ENCODE measurements at regions not wholly inside any gene's neighbourhood (a gene's known extent, or its start where the extent isn't known, plus 50 kb on each side); places are given as distances from the start of the nearest gene placed in this dataset.

- H3K27me3 ChIP-seq (ENCODE audit: control insufficient read depth in 1 of 2, insufficient read depth in 2 of 2, low read length in 2 of 2), result no peaks in the 10 kb centered on the region
- no peak overlapping the region for H3K4me3 ChIP-seq (ENCODE audit: low read depth in 1 of 2, low read length in 2 of 2)
- no peaks in the 10 kb centered on the region for H3K4me1 ChIP-seq (ENCODE audit: control insufficient read depth in 1 of 2, insufficient read depth in 2 of 2, low read length in 2 of 2)
- no peak overlapping the region for H3K9ac ChIP-seq (ENCODE audit: low read depth in 1 of 2, low read length in 2 of 2)
- no peaks in the 10 kb centered on the region for H3K9me3 ChIP-seq (ENCODE audit: control insufficient read depth in 1 of 2, low read length in 2 of 2)
- no peak overlapping the region for H3K27ac ChIP-seq (ENCODE audit: low read depth, low read length)
- no peaks in the 10 kb centered on the region for H3K36me3 ChIP-seq (ENCODE audit: control insufficient read depth in 1 of 2, insufficient read depth in 2 of 2, low read length in 2 of 2)
These were observed 908.0 kb upstream of the SORCS1 start for GRCh38 chr10:108072466-108072865.

- Histone ChIP-seq H3K9ac (ENCODE audit: low read depth in 1 of 2, low read length in 2 of 2) (no peak overlapping the region), H3K9me3 (ENCODE audit: control insufficient read depth in 1 of 2, low read length in 2 of 2) (no peaks in the 10 kb centered on the region), H3K4me3 (ENCODE audit: low read depth in 1 of 2, low read length in 2 of 2) (no peak overlapping the region), H3K27me3 (ENCODE audit: control insufficient read depth in 1 of 2, insufficient read depth in 2 of 2, low read length in 2 of 2) (no peaks in the 10 kb centered on the region), H3K4me1 (ENCODE audit: control insufficient read depth in 1 of 2, insufficient read depth in 2 of 2, low read length in 2 of 2) (no peaks in the 10 kb centered on the region), H3K36me3 (ENCODE audit: control insufficient read depth in 1 of 2, insufficient read depth in 2 of 2, low read length in 2 of 2) (no peaks in the 10 kb centered on the region), H3K27ac (ENCODE audit: low read depth, low read length) (no peak overlapping the region)
These were observed 906.3 kb upstream of the SORCS1 start for GRCh38 chr10:108070789-108071188.

GRCh38 chr10:108069096-108069495 lies 904.6 kb upstream of the SORCS1 start:
- no peaks in the 10 kb centered on the region for H3K36me3 ChIP-seq (ENCODE audit: control insufficient read depth in 1 of 2, insufficient read depth in 2 of 2, low read length in 2 of 2)
- H3K9ac ChIP-seq (ENCODE audit: low read depth in 1 of 2, low read length in 2 of 2), result no peak overlapping the region
- no peak overlapping the region for H3K4me3 ChIP-seq (ENCODE audit: low read depth in 1 of 2, low read length in 2 of 2)
- H3K9me3 ChIP-seq (ENCODE audit: control insufficient read depth in 1 of 2, low read length in 2 of 2), result no peaks in the 10 kb centered on the region
- no peaks in the 10 kb centered on the region for H3K4me1 ChIP-seq (ENCODE audit: control insufficient read depth in 1 of 2, insufficient read depth in 2 of 2, low read length in 2 of 2)
- no peak overlapping the region for H3K27ac ChIP-seq (ENCODE audit: low read depth, low read length)
- H3K27me3 ChIP-seq (ENCODE audit: control insufficient read depth in 1 of 2, insufficient read depth in 2 of 2, low read length in 2 of 2), result no peaks in the 10 kb centered on the region

GRCh38 chr10:108064746-108065260 lies 900.3 kb upstream of the SORCS1 start:
- no peaks in the 10 kb centered on the region for H3K4me1 ChIP-seq (ENCODE audit: control insufficient read depth in 1 of 2, insufficient read depth in 2 of 2, low read length in 2 of 2)
- no peak overlapping the region for H3K27ac ChIP-seq (ENCODE audit: low read depth, low read length)
- H3K36me3 ChIP-seq (ENCODE audit: control insufficient read depth in 1 of 2, insufficient read depth in 2 of 2, low read length in 2 of 2), result no peaks in the 10 kb centered on the region
- H3K9me3 ChIP-seq (ENCODE audit: control insufficient read depth in 1 of 2, low read length in 2 of 2), result no peaks in the 10 kb centered on the region
- no peaks in the 10 kb centered on the region for H3K27me3 ChIP-seq (ENCODE audit: control insufficient read depth in 1 of 2, insufficient read depth in 2 of 2, low read length in 2 of 2)
- no peak overlapping the region for H3K9ac ChIP-seq (ENCODE audit: low read depth in 1 of 2, low read length in 2 of 2)
- no peak overlapping the region for H3K4me3 ChIP-seq (ENCODE audit: low read depth in 1 of 2, low read length in 2 of 2)

- Histone ChIP-seq H3K36me3 (ENCODE audit: control insufficient read depth in 1 of 2, insufficient read depth in 2 of 2, low read length in 2 of 2) (no peaks in the 10 kb centered on the region), H3K4me1 (ENCODE audit: control insufficient read depth in 1 of 2, insufficient read depth in 2 of 2, low read length in 2 of 2) (no peaks in the 10 kb centered on the region)
These were observed 895.7 kb upstream of the SORCS1 start for GRCh38 chr10:108060246-108060645.

GRCh38 chr10:108055506-108055905 lies 891.0 kb upstream of the SORCS1 start:
- Histone ChIP-seq H3K36me3 (ENCODE audit: control insufficient read depth in 1 of 2, insufficient read depth in 2 of 2, low read length in 2 of 2) (no peaks in the 10 kb centered on the region), H3K9me3 (ENCODE audit: control insufficient read depth in 1 of 2, low read length in 2 of 2) (no peaks in the 10 kb centered on the region), H3K4me1 (ENCODE audit: control insufficient read depth in 1 of 2, insufficient read depth in 2 of 2, low read length in 2 of 2) (no peaks in the 10 kb centered on the region), H3K27ac (ENCODE audit: low read depth, low read length) (no peak overlapping the region), H3K4me3 (ENCODE audit: low read depth in 1 of 2, low read length in 2 of 2) (no peak overlapping the region), H3K9ac (ENCODE audit: low read depth in 1 of 2, low read length in 2 of 2) (no peak overlapping the region), H3K27me3 (ENCODE audit: control insufficient read depth in 1 of 2, insufficient read depth in 2 of 2, low read length in 2 of 2) (no peaks in the 10 kb centered on the region)

More at GRCh38 chr10:108060246-108060645, 895.7 kb upstream of the SORCS1 start:
- Histone ChIP-seq H3K27me3 (ENCODE audit: control insufficient read depth in 1 of 2, insufficient read depth in 2 of 2, low read length in 2 of 2) (no peaks in the 10 kb centered on the region), H3K27ac (ENCODE audit: low read depth, low read length) (no peak overlapping the region), H3K4me3 (ENCODE audit: low read depth in 1 of 2, low read length in 2 of 2) (no peak overlapping the region), H3K9ac (ENCODE audit: low read depth in 1 of 2, low read length in 2 of 2) (no peak overlapping the region), H3K9me3 (ENCODE audit: control insufficient read depth in 1 of 2, low read length in 2 of 2) (no peaks in the 10 kb centered on the region)

GRCh38 chr10:108052981-108053380 lies 888.5 kb upstream of the SORCS1 start:
- no peak overlapping the region for H3K9ac ChIP-seq (ENCODE audit: low read depth in 1 of 2, low read length in 2 of 2)
- no peaks in the 10 kb centered on the region for H3K27me3 ChIP-seq (ENCODE audit: control insufficient read depth in 1 of 2, insufficient read depth in 2 of 2, low read length in 2 of 2)
- no peaks in the 10 kb centered on the region for H3K9me3 ChIP-seq (ENCODE audit: control insufficient read depth in 1 of 2, low read length in 2 of 2)
- H3K4me1 ChIP-seq (ENCODE audit: control insufficient read depth in 1 of 2, insufficient read depth in 2 of 2, low read length in 2 of 2), result no peaks in the 10 kb centered on the region
- no peaks in the 10 kb centered on the region for H3K36me3 ChIP-seq (ENCODE audit: control insufficient read depth in 1 of 2, insufficient read depth in 2 of 2, low read length in 2 of 2)
- no peak overlapping the region for H3K4me3 ChIP-seq (ENCODE audit: low read depth in 1 of 2, low read length in 2 of 2)
- H3K27ac ChIP-seq (ENCODE audit: low read depth, low read length), result no peak overlapping the region

- H3K9me3 ChIP-seq (ENCODE audit: control insufficient read depth in 1 of 2, low read length in 2 of 2), result no peaks in the 10 kb centered on the region
- H3K27me3 ChIP-seq (ENCODE audit: control insufficient read depth in 1 of 2, insufficient read depth in 2 of 2, low read length in 2 of 2), result no peaks in the 10 kb centered on the region
- no peak overlapping the region for H3K4me3 ChIP-seq (ENCODE audit: low read depth in 1 of 2, low read length in 2 of 2)
- H3K27ac ChIP-seq (ENCODE audit: low read depth, low read length), result no peak overlapping the region
- no peak overlapping the region for H3K9ac ChIP-seq (ENCODE audit: low read depth in 1 of 2, low read length in 2 of 2)
- H3K36me3 ChIP-seq (ENCODE audit: control insufficient read depth in 1 of 2, insufficient read depth in 2 of 2, low read length in 2 of 2), result no peaks in the 10 kb centered on the region
- H3K4me1 ChIP-seq (ENCODE audit: control insufficient read depth in 1 of 2, insufficient read depth in 2 of 2, low read length in 2 of 2), result no peaks in the 10 kb centered on the region
These were observed 886.7 kb upstream of the SORCS1 start for GRCh38 chr10:108051218-108051617.

- H3K36me3 ChIP-seq (ENCODE audit: control insufficient read depth in 1 of 2, insufficient read depth in 2 of 2, low read length in 2 of 2), result no peaks in the 10 kb centered on the region
- H3K4me1 ChIP-seq (ENCODE audit: control insufficient read depth in 1 of 2, insufficient read depth in 2 of 2, low read length in 2 of 2), result no peaks in the 10 kb centered on the region
- H3K27me3 ChIP-seq (ENCODE audit: control insufficient read depth in 1 of 2, insufficient read depth in 2 of 2, low read length in 2 of 2), result no peaks in the 10 kb centered on the region
- H3K4me3 ChIP-seq (ENCODE audit: low read depth in 1 of 2, low read length in 2 of 2), result no peak overlapping the region
- H3K9ac ChIP-seq (ENCODE audit: low read depth in 1 of 2, low read length in 2 of 2), result no peak overlapping the region
- H3K27ac ChIP-seq (ENCODE audit: low read depth, low read length), result no peak overlapping the region
- no peaks in the 10 kb centered on the region for H3K9me3 ChIP-seq (ENCODE audit: control insufficient read depth in 1 of 2, low read length in 2 of 2)
These were observed 886.1 kb upstream of the SORCS1 start for GRCh38 chr10:108050626-108051025.

- Histone ChIP-seq H3K4me3 (ENCODE audit: low read depth in 1 of 2, low read length in 2 of 2) (no peak overlapping the region), H3K27ac (ENCODE audit: low read depth, low read length) (no peak overlapping the region), H3K9ac (ENCODE audit: low read depth in 1 of 2, low read length in 2 of 2) (no peak overlapping the region), H3K4me1 (ENCODE audit: control insufficient read depth in 1 of 2, insufficient read depth in 2 of 2, low read length in 2 of 2) (no peaks in the 10 kb centered on the region), H3K27me3 (ENCODE audit: control insufficient read depth in 1 of 2, insufficient read depth in 2 of 2, low read length in 2 of 2) (no peaks in the 10 kb centered on the region), H3K9me3 (ENCODE audit: control insufficient read depth in 1 of 2, low read length in 2 of 2) (no peaks in the 10 kb centered on the region), H3K36me3 (ENCODE audit: control insufficient read depth in 1 of 2, insufficient read depth in 2 of 2, low read length in 2 of 2) (no peaks in the 10 kb centered on the region)
These were observed 885.2 kb upstream of the SORCS1 start for GRCh38 chr10:108049668-108050067.

GRCh38 chr10:108048898-108049297 lies 884.4 kb upstream of the SORCS1 start:
- Histone ChIP-seq H3K36me3 (ENCODE audit: control insufficient read depth in 1 of 2, insufficient read depth in 2 of 2, low read length in 2 of 2) (no peaks in the 10 kb centered on the region), H3K9me3 (ENCODE audit: control insufficient read depth in 1 of 2, low read length in 2 of 2) (no peaks in the 10 kb centered on the region), H3K4me1 (ENCODE audit: control insufficient read depth in 1 of 2, insufficient read depth in 2 of 2, low read length in 2 of 2) (no peaks in the 10 kb centered on the region), H3K27ac (ENCODE audit: low read depth, low read length) (no peak overlapping the region), H3K4me3 (ENCODE audit: low read depth in 1 of 2, low read length in 2 of 2) (no peak overlapping the region), H3K27me3 (ENCODE audit: control insufficient read depth in 1 of 2, insufficient read depth in 2 of 2, low read length in 2 of 2) (no peaks in the 10 kb centered on the region), H3K9ac (ENCODE audit: low read depth in 1 of 2, low read length in 2 of 2) (no peak overlapping the region)

All from duodenal mucosa (tissue), 2 donors.